Effector memory CD4-positive, alpha-beta T cell (primary cell): ENCODE measurements at regions not wholly inside any gene's neighbourhood (a gene's known extent, or its start where the extent isn't known, plus 50 kb on each side); places are given as distances from the start of the nearest gene placed in this dataset.

Experiments
- DNase-seq, 3 donors: peaks; one replicate each; pipeline ENCODE4 v3.0.0-alpha.2; 2020
- H3K27ac ChIP-seq: 2 replicates; pipeline ENCODE4 v1.7.0; 2013; ENCODE audit warnings: mild to moderate bottlenecking, low read length, moderate library complexity; ENCODE audit not compliant: insufficient read depth, poor library complexity, severe bottlenecking
- H3K27me3 ChIP-seq: replicated peaks from 2 replicates; pipeline ENCODE4 v1.7.0; 2013; ENCODE audit warnings: mild to moderate bottlenecking, low read length; ENCODE audit not compliant: insufficient read depth, control insufficient read depth, poor library complexity, severe bottlenecking
- H3K36me3 ChIP-seq: 2 replicates; pipeline ENCODE4 v1.7.0; 2013; ENCODE audit warnings: mild to moderate bottlenecking, low read length, moderate library complexity; ENCODE audit not compliant: control insufficient read depth, insufficient read depth
- H3K4me1 ChIP-seq: 2 replicates; pipeline ENCODE4 v1.7.0; 2013; ENCODE audit warnings: low read length, mild to moderate bottlenecking; ENCODE audit not compliant: control insufficient read depth, insufficient read depth, poor library complexity, severe bottlenecking
- H3K4me3 ChIP-seq: 2 replicates; pipeline ENCODE4 v1.7.0; 2013; ENCODE audit warnings: low read length, low read depth, mild to moderate bottlenecking; ENCODE audit not compliant: insufficient read depth, poor library complexity, severe bottlenecking
- H3K9me3 ChIP-seq: 2 replicates; pipeline ENCODE4 v1.7.0; 2013; ENCODE audit warnings: mild to moderate bottlenecking, low read length, moderate library complexity; ENCODE audit not compliant: control insufficient read depth

DNA sequence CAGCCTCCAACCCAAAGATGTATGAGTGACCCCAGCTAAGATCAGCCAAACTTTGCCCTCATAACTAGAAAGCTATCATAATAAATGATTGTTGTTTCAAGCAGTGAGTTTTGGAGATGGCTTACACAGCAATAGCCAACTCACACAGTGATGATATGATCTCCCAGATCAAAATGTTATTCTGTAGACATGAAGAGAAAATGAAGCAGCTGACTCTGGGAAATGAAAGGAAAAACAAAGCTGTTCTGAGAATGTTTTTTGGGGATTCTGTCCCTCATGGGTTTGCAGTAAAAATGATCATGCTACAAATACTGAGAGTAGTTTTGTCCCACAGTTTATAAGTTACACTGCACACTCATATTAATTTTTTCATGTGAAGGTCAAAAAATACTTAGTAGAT, 617.8 kb downstream of the MRPL39 start:
- DNase-seq = no peak
- Histone ChIP-seq H3K4me1 (no peaks in the 10 kb centered on the region), H3K9me3 (no peaks in the 10 kb centered on the region), H3K4me3 (no peak overlapping the region), H3K27me3 (no peaks in the 10 kb centered on the region), H3K27ac (no peak overlapping the region), H3K36me3 (no peaks in the 10 kb centered on the region)

DNA sequence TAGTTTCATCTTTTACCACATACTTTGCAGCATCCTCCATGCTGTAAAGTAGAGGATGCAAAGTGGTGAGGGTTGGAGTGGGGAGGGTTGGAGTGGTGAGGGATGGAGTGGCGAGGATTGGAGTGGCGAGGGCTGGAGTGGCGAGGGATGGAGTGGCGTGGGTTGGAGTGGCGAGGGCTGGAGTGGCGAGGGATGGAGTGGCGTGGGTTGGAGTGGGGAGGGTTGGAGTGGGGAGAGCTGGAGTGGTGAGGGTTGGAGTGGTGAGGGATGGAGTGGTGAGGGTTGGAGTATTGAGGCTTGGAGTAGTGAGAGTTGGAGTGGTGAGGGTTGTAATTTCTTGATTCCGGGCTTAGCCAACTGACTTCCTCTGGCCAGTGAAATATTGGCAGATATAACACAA, 618.3 kb downstream of the MRPL39 start:
- Histone ChIP-seq H3K4me1 (no peaks in the 10 kb centered on the region), H3K36me3 (no peaks in the 10 kb centered on the region), H3K27ac (no peak overlapping the region), H3K27me3 (no peaks in the 10 kb centered on the region), H3K9me3 (no peaks in the 10 kb centered on the region), H3K4me3 (no peak overlapping the region)
- DNase-seq = no peak

DNA sequence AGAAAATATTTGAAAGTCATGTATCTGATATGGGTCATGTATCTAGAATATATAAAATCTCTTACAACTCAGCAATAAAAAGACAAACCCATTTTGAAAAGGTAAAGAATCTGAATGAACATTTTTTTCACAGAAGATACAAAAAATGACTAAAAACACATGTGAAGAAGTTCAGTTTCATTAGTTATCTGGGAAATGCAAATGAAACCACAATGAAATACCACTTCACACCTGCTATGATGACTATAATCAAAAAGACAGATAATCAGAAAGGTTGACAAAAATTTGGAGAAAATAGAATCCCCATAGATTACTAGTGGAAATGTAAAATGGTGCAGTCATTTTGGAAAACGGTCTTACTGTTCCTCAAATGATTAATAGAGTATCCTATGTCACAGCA, 631.0 kb downstream of the MRPL39 start:
- Histone ChIP-seq H3K4me1 (no peaks in the 10 kb centered on the region), H3K36me3 (no peaks in the 10 kb centered on the region), H3K27ac (no peak overlapping the region), H3K4me3 (no peak overlapping the region), H3K9me3 (no peaks in the 10 kb centered on the region), H3K27me3 (no peaks in the 10 kb centered on the region)
- DNase-seq = no peak

DNA sequence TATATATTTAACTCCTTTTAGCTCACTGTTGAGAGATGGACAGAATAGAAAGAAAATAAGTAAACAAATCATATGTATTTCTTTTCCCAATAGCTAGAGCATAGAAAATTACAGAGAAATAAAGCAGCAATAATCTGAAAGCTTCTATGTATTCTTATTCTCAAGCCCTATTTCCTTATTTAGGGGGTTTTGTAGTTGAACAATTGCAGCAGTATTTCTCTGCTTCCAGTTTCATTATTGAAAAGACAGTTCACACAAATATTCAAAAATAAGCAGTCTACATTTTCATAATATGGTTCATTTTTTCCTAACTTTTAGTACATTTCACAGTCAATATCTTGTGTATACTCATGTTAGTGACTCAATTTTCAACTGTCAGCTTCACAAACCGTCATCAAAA, 638.2 kb downstream of the MRPL39 start:
- H3K36me3 ChIP-seq = no peaks in the 10 kb centered on the region
- no peak overlapping the region for H3K4me3 ChIP-seq
- H3K9me3 ChIP-seq = no peaks in the 10 kb centered on the region
- DNase-seq = no peak
- H3K27me3 ChIP-seq = no peaks in the 10 kb centered on the region
- no peak overlapping the region for H3K27ac ChIP-seq
- no peaks in the 10 kb centered on the region for H3K4me1 ChIP-seq

DNA sequence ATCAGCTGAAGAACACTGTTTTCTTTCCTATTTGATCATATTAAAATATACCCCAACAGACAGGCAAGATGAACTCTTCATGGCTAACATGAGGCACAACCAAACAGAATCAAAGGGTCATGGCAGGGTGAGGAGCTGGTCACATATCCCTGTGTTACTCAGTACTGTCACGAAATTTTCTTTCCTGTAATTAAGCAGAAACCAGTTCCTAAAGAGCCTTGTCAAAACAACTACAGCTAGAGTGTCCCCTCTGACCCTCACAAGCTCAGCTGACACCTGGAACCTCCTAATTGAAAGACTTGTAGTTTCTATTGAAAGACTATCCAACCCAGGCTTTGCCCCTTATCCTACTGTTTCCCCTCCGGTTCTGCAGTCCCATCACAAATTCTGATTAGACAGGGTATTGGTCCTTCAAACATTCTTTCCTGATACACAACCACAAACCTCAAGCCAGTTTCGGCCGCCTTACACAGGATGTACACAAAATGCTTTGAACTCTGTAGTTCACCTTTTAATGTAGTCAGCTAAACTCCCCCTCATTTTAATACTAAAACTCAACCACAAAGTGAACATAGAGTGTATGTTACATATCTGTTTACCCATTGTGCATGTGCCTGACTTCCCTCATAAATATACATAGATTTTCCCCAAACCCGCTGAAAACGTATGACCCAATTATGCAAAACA, 651.9 kb downstream of the MRPL39 start:
- no peaks in the 10 kb centered on the region for H3K36me3 ChIP-seq
- no peaks in the 10 kb centered on the region for H3K9me3 ChIP-seq
- no peak for DNase-seq
- no peak overlapping the region for H3K27ac ChIP-seq
- no peak overlapping the region for H3K4me3 ChIP-seq
- H3K27me3 ChIP-seq = no peaks in the 10 kb centered on the region
- H3K4me1 ChIP-seq = no peaks in the 10 kb centered on the region

DNA sequence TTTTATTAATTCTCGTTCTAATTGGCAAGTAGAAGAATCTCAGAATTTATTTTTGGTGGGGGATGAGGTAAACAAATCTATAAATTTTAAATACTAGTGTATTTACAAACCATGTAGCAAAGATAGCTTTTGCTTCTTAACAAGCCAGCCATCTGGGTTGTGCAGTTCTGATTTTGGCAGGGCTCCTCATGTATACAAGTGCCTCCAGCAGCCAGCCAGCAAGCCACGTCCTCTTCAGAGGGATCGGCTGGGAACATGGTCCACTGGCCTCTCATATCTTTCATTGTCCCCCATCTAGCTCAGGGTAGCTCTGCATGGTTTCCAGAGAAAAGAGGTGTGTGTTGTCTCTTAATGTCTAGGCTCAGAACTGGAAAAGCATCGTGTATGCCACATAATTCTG, 659.1 kb downstream of the MRPL39 start:
- Histone ChIP-seq H3K9me3 (no peaks in the 10 kb centered on the region), H3K27ac (no peak overlapping the region), H3K4me3 (no peak overlapping the region), H3K36me3 (no peaks in the 10 kb centered on the region), H3K4me1 (no peaks in the 10 kb centered on the region), H3K27me3 (no peaks in the 10 kb centered on the region)
- no peak for DNase-seq

DNA sequence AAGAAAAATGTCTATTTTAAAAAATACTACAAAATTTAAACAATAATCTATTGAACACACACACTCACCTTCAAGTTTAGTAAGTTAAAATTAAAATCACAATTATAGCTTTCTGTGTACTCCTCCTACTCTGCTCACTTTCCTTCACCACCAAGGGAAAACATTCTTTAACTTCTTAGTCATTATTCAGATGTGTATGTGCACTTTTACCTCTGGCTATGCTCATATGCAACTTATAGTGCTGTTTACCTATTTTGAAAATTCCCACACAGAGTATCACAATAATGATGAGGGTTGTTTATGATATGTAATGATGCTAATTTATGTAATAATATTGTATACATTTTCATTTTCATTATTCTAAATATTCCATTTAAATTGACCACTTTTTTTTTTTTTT, 661.4 kb downstream of the MRPL39 start:
- Histone ChIP-seq H3K4me1 (no peaks in the 10 kb centered on the region), H3K36me3 (no peaks in the 10 kb centered on the region), H3K9me3 (no peaks in the 10 kb centered on the region), H3K27me3 (no peaks in the 10 kb centered on the region), H3K27ac (no peak overlapping the region), H3K4me3 (no peak overlapping the region)
- no peak for DNase-seq

DNA sequence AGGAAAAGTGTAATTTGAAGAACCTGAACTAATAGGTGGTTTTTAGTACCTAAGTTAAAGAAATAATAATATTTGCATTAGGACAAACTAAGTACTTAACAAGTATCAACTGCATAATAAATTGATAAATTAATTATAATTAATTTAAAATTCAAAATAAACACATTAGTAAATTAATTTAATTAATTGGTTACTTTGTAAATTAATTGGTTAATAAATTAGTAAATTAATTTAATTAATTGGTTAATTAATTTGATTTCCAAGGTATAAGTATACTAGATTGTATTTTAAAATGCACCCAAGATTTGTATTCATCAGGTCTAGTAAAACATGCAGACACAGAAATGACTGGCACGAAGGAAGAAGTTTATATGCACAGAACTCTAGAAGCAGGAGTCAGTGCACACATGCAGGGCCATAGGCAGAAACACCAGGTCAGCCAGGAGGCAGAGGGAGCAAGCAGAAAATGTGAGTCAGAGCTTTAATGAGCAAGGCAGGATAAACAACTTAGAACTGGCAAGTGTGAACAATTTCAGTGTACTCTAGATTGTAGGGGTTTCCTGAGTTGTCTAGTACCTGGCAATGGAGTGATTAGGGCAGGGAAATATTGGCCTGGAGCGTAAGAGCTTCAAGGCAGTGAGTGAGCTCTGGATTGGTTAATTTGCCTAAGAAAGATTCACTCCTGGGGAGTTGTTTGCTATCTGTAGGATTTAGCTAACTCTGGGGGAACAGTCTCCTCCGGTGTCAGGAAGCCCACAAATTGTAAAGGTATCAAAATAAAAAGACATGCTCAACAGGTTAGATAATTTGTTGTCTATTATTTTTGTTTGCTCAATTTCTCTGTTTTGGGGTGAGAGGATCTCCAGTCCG, 665.7 kb downstream of the MRPL39 start:
- no peak for DNase-seq
- Histone ChIP-seq H3K9me3 (no peaks in the 10 kb centered on the region), H3K4me3 (no peak overlapping the region), H3K36me3 (no peaks in the 10 kb centered on the region), H3K27me3 (no peaks in the 10 kb centered on the region), H3K4me1 (no peaks in the 10 kb centered on the region), H3K27ac (no peak overlapping the region)

DNA sequence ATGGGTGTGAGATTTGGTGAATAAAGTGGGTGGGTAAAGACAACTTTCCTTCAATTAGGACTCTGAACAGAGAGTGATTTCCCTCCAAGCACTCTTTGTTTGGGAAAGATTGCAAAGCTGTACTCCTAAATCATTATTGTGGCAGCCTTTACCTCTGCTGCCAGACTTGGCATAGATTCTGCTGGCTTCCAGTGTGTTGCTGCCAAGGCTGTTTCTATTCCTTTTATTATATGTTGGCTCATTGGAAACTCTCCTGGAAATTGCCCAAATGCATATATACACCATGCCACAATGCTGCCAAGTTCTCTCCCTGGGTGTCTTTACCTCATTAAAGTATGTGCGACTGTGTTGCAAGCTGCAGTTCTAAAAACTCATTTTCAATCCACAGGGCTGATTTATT, 668.0 kb downstream of the MRPL39 start:
- Histone ChIP-seq H3K4me1 (no peaks in the 10 kb centered on the region), H3K36me3 (no peaks in the 10 kb centered on the region), H3K4me3 (no peak overlapping the region), H3K9me3 (no peaks in the 10 kb centered on the region), H3K27me3 (no peaks in the 10 kb centered on the region), H3K27ac (no peak overlapping the region)
- DNase-seq = no peak

DNA sequence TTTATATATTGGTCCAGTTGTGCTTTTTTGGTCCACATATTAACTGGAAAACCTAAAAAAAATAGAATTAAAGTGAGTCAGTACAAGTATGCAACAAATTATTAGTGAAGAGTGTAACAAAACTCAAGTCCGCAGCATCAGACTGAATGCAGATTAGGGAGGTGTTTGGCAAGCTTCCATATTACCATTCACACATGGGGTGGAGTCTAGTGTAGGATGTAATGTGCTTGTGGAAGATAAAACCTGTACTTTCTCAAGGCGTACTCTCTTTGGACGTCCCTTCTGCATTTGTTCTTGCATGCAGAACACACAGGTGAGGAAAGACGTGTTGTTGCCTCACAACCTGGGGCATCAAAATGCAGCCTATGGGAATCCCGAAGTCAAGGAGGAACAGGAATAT, 668.7 kb downstream of the MRPL39 start:
- no peak overlapping the region for H3K27ac ChIP-seq
- H3K27me3 ChIP-seq = no peaks in the 10 kb centered on the region
- H3K4me3 ChIP-seq = no peak overlapping the region
- no peak for DNase-seq
- no peaks in the 10 kb centered on the region for H3K36me3 ChIP-seq
- no peaks in the 10 kb centered on the region for H3K4me1 ChIP-seq
- no peaks in the 10 kb centered on the region for H3K9me3 ChIP-seq
